Astrocyte of the spinal cord (primary cell): ENCODE measurements at regions not wholly inside any gene's neighbourhood (a gene's known extent, or its start where the extent isn't known, plus 50 kb on each side); places are given as distances from the start of the nearest gene placed in this dataset.

Experiments used
- DNase-seq: peaks from one replicate; pipeline ENCODE4 v3.0.0; 2011; ENCODE audit warnings: low read depth, low spot score
- H3K4me3 ChIP-seq: 2 replicates; pipeline ENCODE4 v1.5.1; 2011; ENCODE audit warnings: low read depth, mild to moderate bottlenecking, low read length, moderate library complexity
- in situ Hi-C: cut with HindIII; loops from 2 replicates; pipeline ENCODE4 v1.10.0; 2017; ENCODE audit warnings: low sequenced_read_pairs
- TF ChIP-seq, protein P1 (sequence below): IDR thresholded peaks from 2 replicates; pipeline ENCODE4 v1.5.1; 2012; ENCODE audit warnings: low read depth, mild to moderate bottlenecking, low read length, inconsistent platforms

DNA sequence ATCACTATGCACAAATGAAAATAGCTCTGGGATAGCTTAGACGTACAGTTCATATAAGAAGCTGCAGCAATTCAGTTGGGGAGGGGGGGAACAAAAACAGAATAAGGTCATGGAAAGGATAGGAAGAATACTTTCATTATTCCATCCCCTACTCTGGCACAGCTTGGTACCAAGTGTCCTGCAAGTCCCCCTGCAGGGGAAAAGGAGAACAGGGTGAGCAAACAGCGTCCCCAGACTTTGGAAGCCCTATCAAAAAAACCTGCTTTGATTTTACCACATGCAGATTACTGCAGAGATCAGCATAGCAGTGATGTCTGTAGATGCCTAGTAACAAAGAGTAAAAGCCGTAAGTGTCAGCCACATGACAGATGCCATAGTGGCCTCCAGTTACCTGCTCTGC lies 209.4 kb upstream of the NEIL3 start:
- H3K4me3 ChIP-seq, result no peak overlapping the region
- TF ChIP-seq, protein P1, sequence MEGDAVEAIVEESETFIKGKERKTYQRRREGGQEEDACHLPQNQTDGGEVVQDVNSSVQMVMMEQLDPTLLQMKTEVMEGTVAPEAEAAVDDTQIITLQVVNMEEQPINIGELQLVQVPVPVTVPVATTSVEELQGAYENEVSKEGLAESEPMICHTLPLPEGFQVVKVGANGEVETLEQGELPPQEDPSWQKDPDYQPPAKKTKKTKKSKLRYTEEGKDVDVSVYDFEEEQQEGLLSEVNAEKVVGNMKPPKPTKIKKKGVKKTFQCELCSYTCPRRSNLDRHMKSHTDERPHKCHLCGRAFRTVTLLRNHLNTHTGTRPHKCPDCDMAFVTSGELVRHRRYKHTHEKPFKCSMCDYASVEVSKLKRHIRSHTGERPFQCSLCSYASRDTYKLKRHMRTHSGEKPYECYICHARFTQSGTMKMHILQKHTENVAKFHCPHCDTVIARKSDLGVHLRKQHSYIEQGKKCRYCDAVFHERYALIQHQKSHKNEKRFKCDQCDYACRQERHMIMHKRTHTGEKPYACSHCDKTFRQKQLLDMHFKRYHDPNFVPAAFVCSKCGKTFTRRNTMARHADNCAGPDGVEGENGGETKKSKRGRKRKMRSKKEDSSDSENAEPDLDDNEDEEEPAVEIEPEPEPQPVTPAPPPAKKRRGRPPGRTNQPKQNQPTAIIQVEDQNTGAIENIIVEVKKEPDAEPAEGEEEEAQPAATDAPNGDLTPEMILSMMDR, result no peak
- DNase-seq, result no peak
- in situ Hi-C loops, result no loop called here

DNA sequence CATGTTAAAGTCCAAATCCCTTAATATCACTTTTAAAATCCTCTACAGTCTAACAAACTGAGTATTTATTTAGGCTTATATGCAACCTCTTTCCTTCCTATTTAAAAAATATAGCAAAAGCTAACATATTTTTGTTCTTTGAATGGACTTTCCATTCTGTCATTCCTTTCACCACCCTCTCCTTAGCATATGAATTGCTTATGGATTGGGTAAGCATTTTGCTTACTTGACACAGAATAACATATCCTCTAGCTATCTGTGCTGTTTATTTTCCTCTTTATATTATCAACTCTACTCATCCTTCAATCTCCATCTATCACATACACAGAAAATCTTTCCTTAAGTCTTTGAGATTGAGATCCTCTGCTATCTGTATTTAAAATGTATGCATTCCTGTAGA lies 206.1 kb upstream of the NEIL3 start:
- H3K4me3 ChIP-seq, result no peak overlapping the region
- in situ Hi-C loops, result no loop called here
- no peak for DNase-seq
- TF ChIP-seq, protein P1, result no peak

DNA sequence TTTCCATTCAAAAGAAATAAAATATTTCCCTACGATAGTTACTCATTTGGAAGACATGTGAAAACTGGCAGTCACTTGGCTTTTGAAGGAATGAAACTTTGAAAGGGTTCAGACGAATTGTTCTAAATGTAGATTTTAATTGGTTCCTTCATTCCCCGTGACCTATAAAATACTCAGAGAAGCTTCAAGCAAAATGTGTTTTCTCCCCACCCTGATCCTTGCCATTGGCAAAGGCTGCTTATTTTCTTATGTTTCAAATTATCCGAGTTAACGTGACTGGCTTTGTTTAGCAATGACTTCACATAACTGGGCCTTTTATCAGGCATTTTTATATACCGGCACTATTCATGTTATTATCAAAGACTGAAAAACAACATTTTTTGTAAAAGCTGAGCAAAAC lies 204.1 kb upstream of the NEIL3 start:
- TF ChIP-seq, protein P1, result no peak
- no peak for DNase-seq
- H3K4me3 ChIP-seq, result no peak overlapping the region
- in situ Hi-C loops, result no loop called here

DNA sequence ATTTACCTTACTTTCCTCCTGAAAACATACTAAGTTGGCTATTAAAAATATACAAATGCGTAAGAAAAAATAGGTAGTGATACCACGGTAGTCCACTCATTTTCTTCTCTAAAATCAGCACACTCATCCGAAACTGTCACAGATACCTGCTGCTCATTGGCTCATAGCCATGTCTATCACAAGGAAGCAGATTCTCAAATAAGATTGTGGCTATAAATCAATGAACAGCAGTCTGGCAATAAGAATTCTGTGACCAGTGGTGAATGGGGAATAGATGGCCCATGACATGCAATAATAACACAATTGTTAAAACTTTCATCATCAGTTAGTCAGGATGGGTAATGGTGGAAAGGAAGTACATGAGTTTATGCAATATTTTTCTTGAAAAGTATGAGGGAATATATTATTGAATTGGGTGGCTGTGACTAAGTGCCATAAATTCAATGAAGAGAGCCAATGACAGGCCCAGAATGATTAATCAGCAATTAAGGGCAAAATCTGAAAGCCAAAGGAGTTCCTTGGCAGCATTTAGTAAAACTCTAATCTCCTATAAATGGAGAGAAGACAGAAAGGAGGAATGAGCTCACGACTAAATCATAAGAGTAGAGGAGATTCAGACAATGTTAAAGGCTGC lies 202.3 kb upstream of the NEIL3 start:
- in situ Hi-C loops, result no loop called here
- TF ChIP-seq, protein P1, result no peak
- DNase-seq, result peak; percentile 18
- H3K4me3 ChIP-seq, result no peak overlapping the region

DNA sequence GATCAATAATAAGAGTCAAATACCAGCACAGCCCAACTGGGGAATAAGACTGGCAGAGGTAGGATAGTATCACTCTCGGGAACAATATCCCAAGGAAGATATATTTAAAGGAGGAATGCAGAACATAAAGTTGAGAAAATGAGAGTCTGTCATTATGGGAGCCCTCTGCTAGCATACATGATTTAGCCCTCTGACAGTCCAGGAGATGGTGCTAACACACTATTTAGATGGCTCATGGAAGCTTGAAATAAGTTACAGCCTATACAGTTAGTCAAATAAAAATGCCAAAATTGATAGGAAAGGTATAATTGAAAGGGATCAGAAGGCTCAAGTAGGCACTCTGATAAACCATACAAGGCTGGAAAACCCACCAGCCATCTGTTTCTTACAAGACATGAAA lies 201.0 kb upstream of the NEIL3 start:
- no peak for DNase-seq
- TF ChIP-seq, protein P1, result peak; percentile 27
- in situ Hi-C loops, result no loop called here
- no peak overlapping the region for H3K4me3 ChIP-seq

DNA sequence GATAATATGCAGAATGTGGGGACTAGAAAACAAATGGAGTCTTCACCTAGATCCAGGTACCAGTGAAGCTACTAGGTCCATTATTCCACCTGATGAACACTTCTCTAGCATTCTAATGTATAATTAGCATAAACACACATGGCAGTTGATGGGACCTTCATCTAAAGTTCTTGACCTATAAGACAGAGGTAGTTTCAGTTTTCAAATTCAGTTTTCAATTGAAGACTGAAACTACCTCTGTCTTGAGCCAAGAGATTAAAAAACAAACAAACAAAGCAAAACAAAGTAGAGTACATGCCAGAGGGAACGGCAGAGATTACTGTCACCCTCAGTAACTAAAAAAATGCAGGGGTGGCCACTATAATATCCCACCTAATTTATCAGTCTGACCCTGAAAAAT lies 199.9 kb upstream of the NEIL3 start:
- no peak overlapping the region for H3K4me3 ChIP-seq
- TF ChIP-seq, protein P1, result no peak
- in situ Hi-C loops, result no loop called here
- DNase-seq, result no peak
